ENCODE measurements at regions not wholly inside any gene's neighbourhood (a gene's known extent, or its start where the extent isn't known, plus 50 kb on each side); places are given as distances from the start of the nearest gene placed in this dataset.

- no peaks in the 10 kb centered on the region for H3K27me3 ChIP-seq (ENCODE audit: low read depth)
- H3K4me1 ChIP-seq: no peaks in the 10 kb centered on the region
- no peak overlapping the region for H3K4me3 ChIP-seq
- no peak for TF ChIP-seq CTCF (IDR thresholded peaks at IDR 0.05; ENCODE audit: borderline replicate concordance)
- H3K9me3 ChIP-seq (replicated peaks): no peaks in the 10 kb centered on the region
- intact Hi-C loops (cut with micrococcal nuclease): no loop called here
- DNase-seq: no peak
- no peak overlapping the region for H3K27ac ChIP-seq (replicated peaks)
- no peaks in the 10 kb centered on the region for H3K36me3 ChIP-seq
Observed at GRCh38 chr1:185418472-185418871, 101.4 kb upstream of the IVNS1ABP start.

GRCh38 chr1:185412385-185413087, 95.5 kb upstream of the IVNS1ABP start:
- TF ChIP-seq CTCF (IDR thresholded peaks at IDR 0.05; ENCODE audit: borderline replicate concordance): no peak
- Histone ChIP-seq H3K27me3 (ENCODE audit: low read depth) (no peaks in the 10 kb centered on the region), H3K4me3 (no peak overlapping the region), H3K4me1 (no peaks in the 10 kb centered on the region), H3K36me3 (no peaks in the 10 kb centered on the region), H3K27ac (replicated peaks) (no peak overlapping the region), H3K9me3 (replicated peaks) (peaks cover 1% of the 10 kb centered on the region)
- intact Hi-C loops (cut with micrococcal nuclease): no loop called here
- DNase-seq: no peak

DNA sequence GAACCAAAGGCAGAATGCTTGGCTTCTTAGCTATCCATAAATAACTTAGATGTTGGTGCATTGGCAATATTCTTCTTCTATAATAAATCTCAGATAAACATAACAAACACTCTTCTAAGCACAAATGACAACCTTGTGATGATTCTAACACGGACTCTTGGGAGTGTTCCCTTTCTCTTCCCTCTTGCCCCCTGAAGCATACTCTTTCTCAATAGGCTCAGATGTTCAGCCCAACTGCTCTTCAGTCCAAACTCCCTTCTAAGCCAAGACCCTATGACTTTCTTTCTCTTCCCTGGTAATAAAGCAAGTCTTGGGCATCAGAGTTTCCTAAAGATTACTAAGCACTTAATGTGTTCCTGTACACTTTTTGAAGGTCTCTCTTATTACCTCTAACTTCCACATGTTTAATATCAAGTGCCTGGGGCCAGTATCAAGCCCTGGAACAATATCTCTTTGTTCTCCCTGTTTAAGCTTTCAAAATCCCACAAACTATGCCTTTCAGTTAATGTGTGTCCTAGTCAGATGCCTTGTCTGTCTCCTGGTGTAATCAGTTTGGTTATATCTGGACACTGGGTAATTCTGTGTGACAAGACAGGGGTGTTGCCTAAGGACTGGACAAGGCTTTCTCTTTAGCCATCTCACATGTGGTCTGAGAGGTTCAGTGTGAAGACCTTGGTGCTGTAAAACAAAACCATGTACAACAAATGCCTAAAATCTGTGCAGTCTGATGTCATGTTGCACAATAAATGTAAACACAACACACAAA, 92.9 kb upstream of the IVNS1ABP start:
- TF ChIP-seq CTCF (IDR thresholded peaks at IDR 0.05; ENCODE audit: borderline replicate concordance): no peak
- Histone ChIP-seq H3K36me3 (no peaks in the 10 kb centered on the region), H3K27me3 (ENCODE audit: low read depth) (no peaks in the 10 kb centered on the region), H3K4me1 (no peaks in the 10 kb centered on the region), H3K9me3 (replicated peaks) (peaks cover 4% of the 10 kb centered on the region), H3K4me3 (no peak overlapping the region), H3K27ac (replicated peaks) (no peak overlapping the region)
- no peak for DNase-seq
- intact Hi-C loops (cut with micrococcal nuclease): no loop called here

DNA sequence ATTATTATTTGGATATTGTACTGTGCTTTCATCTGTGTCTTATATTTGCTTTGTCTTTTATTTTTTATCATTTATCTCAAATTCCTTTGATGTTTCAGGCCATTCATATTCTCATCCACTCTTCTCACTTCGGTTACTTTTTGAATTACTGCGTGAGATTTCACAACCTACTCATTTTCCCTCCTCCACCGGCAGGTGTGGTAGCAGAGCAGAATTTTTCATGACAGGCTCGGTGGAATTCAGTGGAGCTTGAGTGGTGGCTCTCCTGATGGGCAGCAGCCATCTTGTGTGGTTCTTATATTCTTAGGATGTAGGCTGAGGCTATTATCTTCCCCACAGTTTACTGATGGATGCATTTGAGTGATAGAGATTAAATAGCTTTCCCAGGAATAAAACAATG, 92.3 kb upstream of the IVNS1ABP start:
- Histone ChIP-seq H3K36me3 (no peaks in the 10 kb centered on the region), H3K4me1 (no peaks in the 10 kb centered on the region), H3K27me3 (ENCODE audit: low read depth) (no peaks in the 10 kb centered on the region), H3K4me3 (no peak overlapping the region), H3K9me3 (replicated peaks) (peaks cover 4% of the 10 kb centered on the region), H3K27ac (replicated peaks) (no peak overlapping the region)
- DNase-seq: no peak
- no peak for TF ChIP-seq CTCF (IDR thresholded peaks at IDR 0.05; ENCODE audit: borderline replicate concordance)
- intact Hi-C loops (cut with micrococcal nuclease): no loop called here

GRCh38 chr1:185408700-185409270, 91.7 kb upstream of the IVNS1ABP start:
- intact Hi-C loops (cut with micrococcal nuclease): no loop called here
- no peak for DNase-seq
- Histone ChIP-seq H3K9me3 (replicated peaks) (peaks cover 4% of the 10 kb centered on the region), H3K4me1 (no peaks in the 10 kb centered on the region), H3K27ac (replicated peaks) (no peak overlapping the region), H3K27me3 (ENCODE audit: low read depth) (no peaks in the 10 kb centered on the region), H3K4me3 (no peak overlapping the region), H3K36me3 (no peaks in the 10 kb centered on the region)
- TF ChIP-seq CTCF (IDR thresholded peaks at IDR 0.05; ENCODE audit: borderline replicate concordance): no peak
